ENCODE measurements at regions not wholly inside any gene's neighbourhood (a gene's known extent, or its start where the extent isn't known, plus 50 kb on each side); places are given as distances from the start of the nearest gene placed in this dataset.
A peak's percentile ranks its signal among the peaks of the same experiment; 100 is the strongest.

- no peaks in the 10 kb centered on the region for H3K9me3 ChIP-seq
- no peak for DNase-seq
- 69 to 100% methylated on average over 1 of the region's 1 CpG for WGBS, 2 donors (ENCODE audit: low coverage in 1 of 2)
- in situ Hi-C loops (cut with MboI; ENCODE audit: low pct_ligation_motif_present in 1 of 4, low pct_unique_long_range_greater_than_20kb in 1 of 4, low sequenced_read_pairs in 3 of 4) (no loop called here), intact Hi-C loops (cut with DNase I; ENCODE audit: low total_unique reads) (no loop called here)
- TF ChIP-seq CTCF (IDR thresholded peaks at IDR 0.05) (no peak), POLR2A (IDR thresholded peaks at IDR 0.05) (no peak), POLR2AphosphoS5 (IDR thresholded peaks at IDR 0.05) (no peak)
- H3K4me1 ChIP-seq, result no peaks in the 10 kb centered on the region
- no peaks in the 10 kb centered on the region for H3K27me3 ChIP-seq
- H3K4me3 ChIP-seq, result no peak overlapping the region
- no peaks in the 10 kb centered on the region for H3K36me3 ChIP-seq
- no peak overlapping the region for H3K27ac ChIP-seq
These were observed 637.2 kb downstream of the TMTC2 start for GRCh38 chr12:83323866-83324265.

GRCh38 chr12:83322809-83323208 is 636.1 kb downstream of the TMTC2 start:
- WGBS, 2 donors (ENCODE audit: low coverage in 1 of 2), result 34 to 40% methylated on average over 2 of the region's 2 CpGs
- in situ Hi-C loops (cut with MboI; ENCODE audit: low pct_ligation_motif_present in 1 of 4, low pct_unique_long_range_greater_than_20kb in 1 of 4, low sequenced_read_pairs in 3 of 4) (no loop called here), intact Hi-C loops (cut with DNase I; ENCODE audit: low total_unique reads) (no loop called here)
- H3K9me3 ChIP-seq, result no peaks in the 10 kb centered on the region
- H3K27ac ChIP-seq, result no peak overlapping the region
- TF ChIP-seq POLR2A (IDR thresholded peaks at IDR 0.05), result no peak
- H3K36me3 ChIP-seq, result no peaks in the 10 kb centered on the region
- no peaks in the 10 kb centered on the region for H3K4me1 ChIP-seq
- no peak for DNase-seq
- H3K27me3 ChIP-seq, result no peaks in the 10 kb centered on the region
- H3K4me3 ChIP-seq, result no peak overlapping the region

- Histone ChIP-seq H3K27ac (no peak overlapping the region), H3K4me1 (no peaks in the 10 kb centered on the region), H3K9me3 (no peaks in the 10 kb centered on the region), H3K36me3 (no peaks in the 10 kb centered on the region), H3K27me3 (no peaks in the 10 kb centered on the region), H3K4me3 (no peak overlapping the region)
- intact Hi-C loops (cut with DNase I; ENCODE audit: low total_unique reads), result no loop called here
- in situ Hi-C loops (cut with MboI; ENCODE audit: low pct_ligation_motif_present in 1 of 4, low pct_unique_long_range_greater_than_20kb in 1 of 4, low sequenced_read_pairs in 3 of 4), result no loop called here
- no peak for TF ChIP-seq CTCF (IDR thresholded peaks at IDR 0.05)
- TF ChIP-seq EP300 (IDR thresholded peaks at IDR 0.05; ENCODE audit: low read depth), result no peak
- no peak for TF ChIP-seq POLR2A (IDR thresholded peaks at IDR 0.05)
- TF ChIP-seq POLR2AphosphoS5 (IDR thresholded peaks at IDR 0.05), result no peak
- 64 to 85% methylated on average over 2 of the region's 2 CpGs for WGBS, 2 donors (ENCODE audit: low coverage in 1 of 2)
- DNase-seq, result no peak
These were observed 635.3 kb downstream of the TMTC2 start for GRCh38 chr12:83321971-83322370.

- Histone ChIP-seq H3K4me3 (no peak overlapping the region), H3K4me1 (no peaks in the 10 kb centered on the region), H3K27ac (no peak overlapping the region), H3K9me3 (no peaks in the 10 kb centered on the region), H3K27me3 (no peaks in the 10 kb centered on the region), H3K36me3 (no peaks in the 10 kb centered on the region)
- in situ Hi-C loops (cut with MboI; ENCODE audit: low pct_ligation_motif_present in 1 of 4, low pct_unique_long_range_greater_than_20kb in 1 of 4, low sequenced_read_pairs in 3 of 4), result no loop called here
- no peak for TF ChIP-seq POLR2A (IDR thresholded peaks at IDR 0.05)
- no peak for TF ChIP-seq CTCF (IDR thresholded peaks at IDR 0.05)
- TF ChIP-seq POLR2AphosphoS5 (IDR thresholded peaks at IDR 0.05), result no peak
- no peak for TF ChIP-seq EP300 (IDR thresholded peaks at IDR 0.05; ENCODE audit: low read depth)
- DNase-seq, result no peak
- intact Hi-C loops (cut with DNase I; ENCODE audit: low total_unique reads), result no loop called here
- 54 to 64% methylated on average over 2 of the region's 2 CpGs for WGBS, 2 donors (ENCODE audit: low coverage in 1 of 2)
These were observed 633.6 kb downstream of the TMTC2 start for GRCh38 chr12:83320350-83320749.

GRCh38 chr12:83318386-83319098 is 631.8 kb downstream of the TMTC2 start:
- DNase-seq, result no peak
- H3K4me3 ChIP-seq, result no peak overlapping the region
- in situ Hi-C loops (cut with MboI; ENCODE audit: low pct_ligation_motif_present in 1 of 4, low pct_unique_long_range_greater_than_20kb in 1 of 4, low sequenced_read_pairs in 3 of 4) (no loop called here), intact Hi-C loops (cut with DNase I; ENCODE audit: low total_unique reads) (no loop called here)
- H3K9me3 ChIP-seq, result no peaks in the 10 kb centered on the region
- no peaks in the 10 kb centered on the region for H3K4me1 ChIP-seq
- no peaks in the 10 kb centered on the region for H3K36me3 ChIP-seq
- H3K27me3 ChIP-seq, result no peaks in the 10 kb centered on the region
- 0 to 16% methylated on average over 1 of the region's 1 CpG for WGBS, 2 donors (ENCODE audit: low coverage in 1 of 2)
- TF ChIP-seq POLR2AphosphoS5 (IDR thresholded peaks at IDR 0.05) (peak; percentile 69 to 76 (median 76)), CTCF (IDR thresholded peaks at IDR 0.05) (no peak), EP300 (IDR thresholded peaks at IDR 0.05; ENCODE audit: low read depth) (peak; percentile 3)
- peak overlapping the region; percentile 22 to 53 (median 37) for H3K27ac ChIP-seq
